ENCODE measurements at regions not wholly inside any gene's neighbourhood (a gene's known extent, or its start where the extent isn't known, plus 50 kb on each side); places are given as distances from the start of the nearest gene placed in this dataset.

GRCh38 chr13:24081387-24081786 lies 79.1 kb upstream of the SPATA13 start:
- H3K4me3 ChIP-seq (ENCODE audit: severe bottlenecking), result no peak overlapping the region
- H3K27me3 ChIP-seq (ENCODE audit: insufficient read depth, poor library complexity, severe bottlenecking), result no peaks in the 10 kb centered on the region
- ATAC-seq (ENCODE audit: low read depth) (no peak), DNase-seq (ENCODE audit: low spot score) (no peak)
- no peak for TF ChIP-seq CTCF (IDR thresholded peaks at IDR 0.05; ENCODE audit: poor library complexity, severe bottlenecking)
- no peaks in the 10 kb centered on the region for H3K4me1 ChIP-seq (ENCODE audit: insufficient read depth, poor library complexity, severe bottlenecking)
- no peaks in the 10 kb centered on the region for H3K36me3 ChIP-seq (ENCODE audit: low read depth)
- no peaks in the 10 kb centered on the region for H3K9me3 ChIP-seq (ENCODE audit: severe bottlenecking)
- no peak overlapping the region for H3K27ac ChIP-seq (ENCODE audit: poor library complexity, severe bottlenecking)

- H3K9me3 ChIP-seq (ENCODE audit: severe bottlenecking), result no peaks in the 10 kb centered on the region
- no peak for TF ChIP-seq CTCF (IDR thresholded peaks at IDR 0.05; ENCODE audit: poor library complexity, severe bottlenecking)
- no peak for DNase-seq (ENCODE audit: low spot score)
These were observed 77.4 kb upstream of the SPATA13 start for GRCh38 chr13:24083141-24083540.

GRCh38 chr13:24083722-24084421 lies 76.6 kb upstream of the SPATA13 start:
- Histone ChIP-seq H3K9me3 (ENCODE audit: severe bottlenecking) (no peaks in the 10 kb centered on the region), H3K27me3 (ENCODE audit: insufficient read depth, poor library complexity, severe bottlenecking) (no peaks in the 10 kb centered on the region), H3K4me1 (ENCODE audit: insufficient read depth, poor library complexity, severe bottlenecking) (no peaks in the 10 kb centered on the region), H3K4me3 (ENCODE audit: severe bottlenecking) (no peak overlapping the region), H3K27ac (ENCODE audit: poor library complexity, severe bottlenecking) (no peak overlapping the region), H3K36me3 (ENCODE audit: low read depth) (no peaks in the 10 kb centered on the region)
- TF ChIP-seq CTCF (IDR thresholded peaks at IDR 0.05; ENCODE audit: poor library complexity, severe bottlenecking), result no peak
- DNase-seq (ENCODE audit: low spot score) (no peak), ATAC-seq (ENCODE audit: low read depth) (no peak)

More at GRCh38 chr13:24083141-24083540, 77.4 kb upstream of the SPATA13 start:
- no peak overlapping the region for H3K27ac ChIP-seq (ENCODE audit: poor library complexity, severe bottlenecking)
- H3K36me3 ChIP-seq (ENCODE audit: low read depth), result no peaks in the 10 kb centered on the region
- no peaks in the 10 kb centered on the region for H3K4me1 ChIP-seq (ENCODE audit: insufficient read depth, poor library complexity, severe bottlenecking)
- no peaks in the 10 kb centered on the region for H3K27me3 ChIP-seq (ENCODE audit: insufficient read depth, poor library complexity, severe bottlenecking)
- no peak overlapping the region for H3K4me3 ChIP-seq (ENCODE audit: severe bottlenecking)
- ATAC-seq (ENCODE audit: low read depth), result no peak

- TF ChIP-seq CTCF (IDR thresholded peaks at IDR 0.05; ENCODE audit: poor library complexity, severe bottlenecking), result no peak
These were observed 74.9 kb upstream of the SPATA13 start for GRCh38 chr13:24085662-24086061.

GRCh38 chr13:24086642-24087041 lies 73.9 kb upstream of the SPATA13 start:
- Histone ChIP-seq H3K4me1 (ENCODE audit: insufficient read depth, poor library complexity, severe bottlenecking) (no peaks in the 10 kb centered on the region), H3K9me3 (ENCODE audit: severe bottlenecking) (no peaks in the 10 kb centered on the region), H3K4me3 (ENCODE audit: severe bottlenecking) (no peak overlapping the region), H3K27me3 (ENCODE audit: insufficient read depth, poor library complexity, severe bottlenecking) (no peaks in the 10 kb centered on the region), H3K36me3 (ENCODE audit: low read depth) (no peaks in the 10 kb centered on the region), H3K27ac (ENCODE audit: poor library complexity, severe bottlenecking) (no peak overlapping the region)
- ATAC-seq (ENCODE audit: low read depth), result no peak
- no peak for TF ChIP-seq CTCF (IDR thresholded peaks at IDR 0.05; ENCODE audit: poor library complexity, severe bottlenecking)
- DNase-seq (ENCODE audit: low spot score), result no peak

More at GRCh38 chr13:24085662-24086061, 74.9 kb upstream of the SPATA13 start:
- DNase-seq (ENCODE audit: low spot score) (no peak), ATAC-seq (ENCODE audit: low read depth) (no peak)
- H3K4me3 ChIP-seq (ENCODE audit: severe bottlenecking), result no peak overlapping the region
- no peak overlapping the region for H3K27ac ChIP-seq (ENCODE audit: poor library complexity, severe bottlenecking)
- no peaks in the 10 kb centered on the region for H3K9me3 ChIP-seq (ENCODE audit: severe bottlenecking)
- no peaks in the 10 kb centered on the region for H3K36me3 ChIP-seq (ENCODE audit: low read depth)
- H3K27me3 ChIP-seq (ENCODE audit: insufficient read depth, poor library complexity, severe bottlenecking), result no peaks in the 10 kb centered on the region
- no peaks in the 10 kb centered on the region for H3K4me1 ChIP-seq (ENCODE audit: insufficient read depth, poor library complexity, severe bottlenecking)

All from RWPE2 (cell line).